Nephron (organoid): ENCODE measurements at regions not wholly inside any gene's neighbourhood (a gene's known extent, or its start where the extent isn't known, plus 50 kb on each side); places are given as distances from the start of the nearest gene placed in this dataset.

Source experiments
- H3K27ac Mint-ChIP-seq, 3 experiments: 2 replicates each; pipeline ENCODE4 v1.8.0; 2020; ENCODE audit warnings: mixed read lengths in 3 of 3, mild to moderate bottlenecking in 2 of 3, moderate library complexity in 1 of 3
- H3K27me3 Mint-ChIP-seq: 2 replicates; pipeline ENCODE4 v1.8.0; 2021; ENCODE audit warnings: low read depth, mild to moderate bottlenecking, moderate library complexity, mixed read lengths
- H3K36me3 Mint-ChIP-seq: 2 replicates; pipeline ENCODE4 v1.8.0; 2020; ENCODE audit warnings: low read depth, mixed read lengths
- H3K4me1 Mint-ChIP-seq: 2 replicates; pipeline ENCODE4 v1.8.0; 2020; ENCODE audit warnings: mixed read lengths
- H3K4me3 Mint-ChIP-seq, 3 experiments: 2 replicates each; pipeline ENCODE4 v1.8.0; 2020; ENCODE audit warnings: mild to moderate bottlenecking in 3 of 3, mixed read lengths in 3 of 3, moderate library complexity in 2 of 3
- H3K9me3 Mint-ChIP-seq: 2 replicates; pipeline ENCODE4 v1.8.0; 2020; ENCODE audit warnings: mixed read lengths
- TF ChIP-seq, protein P1 (sequence below), 3 experiments: fragments of 200-600 bp; sonication (generic); IDR thresholded peaks; one replicate each; pipeline ENCODE4 v1.5.0; 2021; ENCODE audit warnings: antibody characterized with exemption in 3 of 3; ENCODE audit not compliant: unreplicated experiment in 3 of 3

DNA sequence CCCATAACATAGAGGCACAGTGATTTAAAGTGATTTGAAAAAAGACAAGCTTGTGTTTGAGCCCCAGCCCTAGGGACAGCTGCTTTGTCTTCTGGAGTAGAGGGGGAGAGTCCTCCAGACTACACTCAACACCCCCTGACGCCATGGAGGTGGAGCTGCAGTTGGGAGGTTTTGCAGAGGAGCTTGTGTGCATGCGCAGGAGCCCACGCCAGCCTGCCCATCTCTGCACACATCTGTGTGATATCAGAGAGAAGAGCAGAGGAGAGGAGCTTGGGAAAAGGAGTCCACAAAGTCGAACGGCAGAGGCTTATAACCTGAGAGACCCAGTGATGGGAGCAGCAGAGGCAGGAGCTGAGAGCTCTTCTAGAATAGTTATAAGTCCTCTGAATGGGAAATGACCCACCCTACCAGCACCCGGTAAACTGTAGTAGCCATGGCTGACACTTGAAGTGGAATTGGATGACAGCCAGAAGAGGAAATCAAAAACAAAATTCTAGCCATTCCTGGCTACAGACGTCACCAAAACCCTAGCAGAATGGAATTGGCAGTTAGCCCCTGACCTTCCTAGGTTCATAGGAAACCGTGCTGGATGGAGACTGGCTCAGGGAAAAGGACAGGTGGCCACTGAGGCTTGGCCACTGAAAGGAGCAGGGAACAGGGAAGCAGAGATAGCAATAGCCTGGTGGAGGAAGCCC is 185.1 kb upstream of the VASH1 start:
- Mint-ChIP-seq H3K9me3 (no peaks in the 10 kb centered on the region), H3K36me3 (no peaks in the 10 kb centered on the region), H3K27me3 (peaks cover 26% of the 10 kb centered on the region), H3K4me3 (no peak overlapping the region), H3K27ac (no peak overlapping the region), H3K4me1 (peaks cover 8% of the 10 kb centered on the region)
- TF ChIP-seq, protein P1, sequence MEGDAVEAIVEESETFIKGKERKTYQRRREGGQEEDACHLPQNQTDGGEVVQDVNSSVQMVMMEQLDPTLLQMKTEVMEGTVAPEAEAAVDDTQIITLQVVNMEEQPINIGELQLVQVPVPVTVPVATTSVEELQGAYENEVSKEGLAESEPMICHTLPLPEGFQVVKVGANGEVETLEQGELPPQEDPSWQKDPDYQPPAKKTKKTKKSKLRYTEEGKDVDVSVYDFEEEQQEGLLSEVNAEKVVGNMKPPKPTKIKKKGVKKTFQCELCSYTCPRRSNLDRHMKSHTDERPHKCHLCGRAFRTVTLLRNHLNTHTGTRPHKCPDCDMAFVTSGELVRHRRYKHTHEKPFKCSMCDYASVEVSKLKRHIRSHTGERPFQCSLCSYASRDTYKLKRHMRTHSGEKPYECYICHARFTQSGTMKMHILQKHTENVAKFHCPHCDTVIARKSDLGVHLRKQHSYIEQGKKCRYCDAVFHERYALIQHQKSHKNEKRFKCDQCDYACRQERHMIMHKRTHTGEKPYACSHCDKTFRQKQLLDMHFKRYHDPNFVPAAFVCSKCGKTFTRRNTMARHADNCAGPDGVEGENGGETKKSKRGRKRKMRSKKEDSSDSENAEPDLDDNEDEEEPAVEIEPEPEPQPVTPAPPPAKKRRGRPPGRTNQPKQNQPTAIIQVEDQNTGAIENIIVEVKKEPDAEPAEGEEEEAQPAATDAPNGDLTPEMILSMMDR (IDR thresholded peaks at IDR 0.05; ENCODE audit: unreplicated experiment in 3 of 3): no peak

DNA sequence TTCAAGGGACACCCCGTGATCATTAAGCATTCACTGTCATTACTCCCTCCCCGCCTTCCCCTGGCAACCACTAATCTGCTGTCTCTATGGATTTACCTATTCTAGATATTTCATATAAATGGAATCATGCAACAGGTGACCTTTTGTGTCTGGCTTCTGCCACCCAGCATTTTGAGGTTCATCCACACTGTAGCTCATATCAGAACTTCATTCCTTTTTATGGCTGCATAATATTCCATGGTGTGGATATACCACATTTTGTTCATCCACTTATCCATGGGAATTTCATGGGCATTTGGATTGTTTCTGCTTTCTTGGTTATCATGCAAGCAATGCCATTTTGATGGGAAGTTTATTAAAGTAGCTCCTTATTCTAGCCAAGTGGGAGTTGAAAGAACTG is 184.2 kb upstream of the VASH1 start:
- Mint-ChIP-seq H3K27ac (no peak overlapping the region), H3K4me3 (no peak overlapping the region)

DNA sequence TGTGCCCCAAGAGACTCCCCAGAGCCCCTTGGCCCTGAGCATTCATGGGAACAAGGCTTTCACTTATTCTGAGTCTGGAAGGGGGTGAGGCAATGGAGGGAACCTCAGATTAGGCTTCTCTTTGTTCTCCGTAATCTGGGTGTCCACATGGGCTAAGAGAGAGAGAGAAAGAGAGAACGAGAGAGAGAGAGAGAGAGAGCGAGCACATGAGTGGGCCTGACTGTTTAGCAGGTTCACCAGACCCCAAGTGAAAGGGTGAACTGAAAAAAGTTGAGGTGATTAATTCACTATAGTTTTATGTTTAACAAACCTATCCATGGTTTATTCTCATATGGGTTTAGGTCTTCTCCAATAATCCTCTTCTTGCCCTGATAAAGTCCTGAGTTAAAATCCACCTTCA is 183.4 kb upstream of the VASH1 start:
- H3K27ac Mint-ChIP-seq: no peak overlapping the region
- no peaks in the 10 kb centered on the region for H3K36me3 Mint-ChIP-seq
- H3K27me3 Mint-ChIP-seq: peaks cover 27% of the 10 kb centered on the region
- H3K9me3 Mint-ChIP-seq: no peaks in the 10 kb centered on the region
- peaks cover 8% of the 10 kb centered on the region for H3K4me1 Mint-ChIP-seq
- H3K4me3 Mint-ChIP-seq: no peak overlapping the region
- TF ChIP-seq, protein P1 (IDR thresholded peaks at IDR 0.05; ENCODE audit: unreplicated experiment in 3 of 3): no peak

More for the DNA sequence above, 184.2 kb upstream of the VASH1 start:
- TF ChIP-seq, protein P1 (IDR thresholded peaks at IDR 0.05; ENCODE audit: unreplicated experiment in 3 of 3): no peak
- Mint-ChIP-seq H3K27me3 (peaks cover 27% of the 10 kb centered on the region), H3K4me1 (peaks cover 8% of the 10 kb centered on the region), H3K9me3 (no peaks in the 10 kb centered on the region), H3K36me3 (no peaks in the 10 kb centered on the region)

DNA sequence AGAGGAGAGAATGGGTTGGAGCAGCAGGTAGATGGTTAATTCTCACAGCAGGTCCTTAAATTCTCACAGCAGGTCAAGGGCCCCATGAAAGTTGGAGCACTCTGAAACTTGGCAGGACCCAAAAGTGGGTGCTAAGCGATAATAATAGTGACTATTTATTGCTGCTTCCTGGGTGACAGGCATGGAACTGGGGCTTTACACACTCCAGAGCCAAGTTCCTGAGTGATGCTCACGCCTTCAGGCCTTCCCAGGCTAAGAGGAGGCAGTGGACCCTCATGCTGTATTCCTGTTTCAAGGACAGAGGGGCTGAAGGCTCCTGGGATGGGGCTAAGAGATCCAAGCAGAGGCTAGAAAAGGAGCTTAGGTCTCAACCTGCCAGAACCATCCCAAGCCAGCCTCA is 180.9 kb upstream of the VASH1 start:
- Mint-ChIP-seq H3K9me3 (no peaks in the 10 kb centered on the region), H3K27ac (no peak overlapping the region), H3K36me3 (no peaks in the 10 kb centered on the region), H3K27me3 (peaks cover 24% of the 10 kb centered on the region), H3K4me3 (no peak overlapping the region), H3K4me1 (peaks cover 24% of the 10 kb centered on the region)
- TF ChIP-seq, protein P1 (IDR thresholded peaks at IDR 0.05; ENCODE audit: unreplicated experiment in 3 of 3): no peak

DNA sequence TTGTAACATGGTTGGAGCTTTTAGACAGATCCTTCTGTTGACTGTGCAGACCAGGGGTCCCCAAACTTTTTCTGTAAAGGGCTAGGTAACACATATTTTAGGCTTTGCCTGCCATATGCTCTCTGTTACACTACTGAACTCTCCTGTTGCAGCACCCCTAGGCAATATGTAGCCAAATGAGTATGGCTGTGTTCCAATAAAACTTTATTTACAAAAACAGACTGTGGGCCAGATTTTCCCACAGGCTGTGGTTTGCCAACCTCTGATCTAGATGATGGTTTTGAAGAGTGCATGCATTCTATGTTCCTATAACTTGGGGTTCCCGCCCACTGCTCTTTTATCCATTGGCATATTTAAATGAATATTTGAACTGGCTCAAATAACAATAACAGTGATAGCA is 180.3 kb upstream of the VASH1 start:
- Mint-ChIP-seq H3K27ac (no peak overlapping the region), H3K4me3 (no peak overlapping the region), H3K36me3 (no peaks in the 10 kb centered on the region), H3K27me3 (peaks cover 23% of the 10 kb centered on the region), H3K4me1 (peaks cover 26% of the 10 kb centered on the region), H3K9me3 (no peaks in the 10 kb centered on the region)
- TF ChIP-seq, protein P1 (IDR thresholded peaks at IDR 0.05; ENCODE audit: unreplicated experiment in 3 of 3): no peak

DNA sequence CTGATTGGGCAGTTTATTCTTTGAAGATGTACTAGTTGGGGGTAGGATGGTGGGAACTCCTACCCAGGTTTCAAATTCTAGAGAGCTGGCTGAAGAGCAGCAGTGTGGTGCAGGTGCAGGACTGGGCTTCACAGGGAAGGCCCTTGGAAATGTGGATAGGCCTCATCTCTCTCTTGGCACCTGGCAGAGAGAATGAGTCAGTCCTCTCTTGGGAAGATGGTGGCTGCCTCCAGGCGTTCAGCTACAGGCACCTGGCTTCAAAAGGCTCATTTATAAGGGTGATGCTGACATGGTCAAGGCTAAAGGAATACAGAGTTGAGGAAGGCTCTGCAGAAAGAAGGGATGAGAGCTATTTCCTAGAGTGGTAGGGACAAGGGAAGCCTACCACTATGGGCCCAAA is 179.7 kb upstream of the VASH1 start:
- Mint-ChIP-seq H3K4me3 (no peak overlapping the region), H3K27ac (no peak overlapping the region), H3K36me3 (no peaks in the 10 kb centered on the region), H3K9me3 (peaks cover 2% of the 10 kb centered on the region), H3K4me1 (peaks cover 20% of the 10 kb centered on the region), H3K27me3 (peaks cover 19% of the 10 kb centered on the region)
- TF ChIP-seq, protein P1 (IDR thresholded peaks at IDR 0.05; ENCODE audit: unreplicated experiment in 3 of 3): no peak
